HCT116 (cell line): ENCODE measurements at regions not wholly inside any gene's neighbourhood (a gene's known extent, or its start where the extent isn't known, plus 50 kb on each side); places are given as distances from the start of the nearest gene placed in this dataset.

Source experiments
- ATAC-seq: fragments of 200-7000 bp; cut with Tn5 transposase; 2 replicates; pipeline ENCODE4 v1.9.1; 2020; ENCODE audit warnings: mild to moderate bottlenecking, moderate library complexity
- BruUV-seq: library from RNA; stranded (reverse); fragments of 400-500 nt; replicated peaks from 2 replicates; lab custom pipeline; 2021; lab: Mats Ljungman, UMichigan
- CTCF ChIA-PET: fragments of 300-600 bp; sonication (Branson Sonifier 250); formaldehyde crosslinking; loops from one replicate; lab custom pipeline; 2021; ENCODE audit warnings: antibody characterized with exemption; lab: Charles Lee
- POLR2A ChIA-PET: fragments of 300-600, 350-600 bp; sonication (Branson Sonifier 250); formaldehyde crosslinking; loops from one replicate; lab custom pipeline; 2021; ENCODE audit warnings: antibody characterized with exemption; lab: Charles Lee
- RAD21 ChIA-PET, 2 experiments: fragments of 300-600 bp; sonication (Branson Sonifier 250); formaldehyde crosslinking; loops; one replicate each; lab custom pipeline; 2023; ENCODE audit warnings: low total read pairs in 2 of 2; ENCODE audit not compliant: uncharacterized antibody in 2 of 2, unreplicated experiment in 2 of 2, low non-redundant PET in 1 of 2; lab: Charles Lee
- DNase-seq: peaks from one replicate; pipeline ENCODE4 v3.0.0-alpha.2; 2010; ENCODE audit warnings: low read depth, low spot score
- H2AFZ ChIP-seq: fragments of 200-600 bp; shearing (Covaris generic), sonication (generic); 2 replicates; pipeline ENCODE4 v1.6.1; 2017; ENCODE audit warnings: low read depth, mixed run types, mixed read lengths, antibody characterized with exemption, low read length; ENCODE audit not compliant: poor library complexity, severe bottlenecking
- H3K27ac ChIP-seq: 2 replicates; pipeline ENCODE4 v1.5.1; 2012; ENCODE audit warnings: low read depth, low read length
- H3K27me3 ChIP-seq: fragments of 200-600 bp; sonication (generic); 2 replicates; pipeline ENCODE4 v1.6.1; 2016; ENCODE audit warnings: mixed run types, low read length, mixed read lengths; ENCODE audit not compliant: insufficient read depth
- H3K36me3 ChIP-seq, 2 experiments: fragments of 200-500 bp in 1 of 2; fragments of 200-600 bp in 1 of 2; sonication (Bioruptor generic) in 1 of 2; sonication (generic) in 1 of 2; 2 replicates each; pipeline versions ENCODE4 v1.5.1 to v1.6.1; 2014 to 2016; ENCODE audit warnings: low read length in 2 of 2, inconsistent platforms in 1 of 2, mixed read lengths in 1 of 2, mixed run types in 1 of 2; ENCODE audit not compliant: insufficient read depth in 2 of 2, control insufficient read depth in 1 of 2
- H3K4me1 ChIP-seq, 2 experiments: fragments of 200-600 bp in 1 of 2; sonication (generic) in 1 of 2; 2 replicates each; pipeline versions ENCODE4 v1.5.1 to v1.6.1; 2012 to 2017; ENCODE audit warnings: low read length in 2 of 2, inconsistent platforms in 1 of 2, mild to moderate bottlenecking in 1 of 2, mixed read lengths in 1 of 2, mixed run types in 1 of 2, moderate library complexity in 1 of 2; ENCODE audit not compliant: insufficient read depth in 2 of 2, control insufficient read depth in 1 of 2
- H3K4me2 ChIP-seq: fragments of 200-600 bp; sonication (generic); 2 replicates; pipeline ENCODE4 v1.6.1; 2017; ENCODE audit warnings: mixed run types, low read length, mixed read lengths
- H3K4me3 ChIP-seq, 2 experiments: fragments of 200-600 bp in 1 of 2; sonication (generic) in 1 of 2; replicated peaks in 1 of 2; 2 replicates each; pipeline ENCODE4 v1.5.1; 2011 to 2016; ENCODE audit warnings: low read length in 2 of 2, control low read depth in 1 of 2, low read depth in 1 of 2, mild to moderate bottlenecking in 1 of 2, mixed read lengths in 1 of 2, mixed run types in 1 of 2
- H3K79me2 ChIP-seq: fragments of 200-600 bp; sonication (generic); 2 replicates; pipeline ENCODE4 v1.6.1; 2017; ENCODE audit warnings: mild to moderate bottlenecking, mixed run types, low read length, moderate library complexity, mixed read lengths; ENCODE audit not compliant: insufficient read depth
- H3K9ac ChIP-seq: fragments of 200-600 bp; sonication (generic); 2 replicates; pipeline ENCODE4 v1.6.1; 2016; ENCODE audit warnings: low read length, mixed read lengths
- H3K9me2 ChIP-seq: fragments of 200-600 bp; sonication (generic), shearing (Covaris generic); 2 replicates; pipeline ENCODE4 v1.6.1; 2017; ENCODE audit warnings: mixed run types, mild to moderate bottlenecking, moderate library complexity; ENCODE audit not compliant: insufficient read depth
- H3K9me3 ChIP-seq, 2 experiments: fragments of 200-500 bp in 1 of 2; fragments of 200-600 bp in 1 of 2; sonication (Bioruptor generic) in 1 of 2; sonication (generic) in 1 of 2; 2 replicates each; pipeline ENCODE4 v1.6.1; 2014 to 2017; ENCODE audit warnings: low read length in 2 of 2, mixed read lengths in 2 of 2, inconsistent platforms in 1 of 2, low read depth in 1 of 2, mild to moderate bottlenecking in 1 of 2, mixed run types in 1 of 2, moderate library complexity in 1 of 2; ENCODE audit not compliant: control insufficient read depth in 1 of 2, insufficient read depth in 1 of 2
- H4K20me1 ChIP-seq: fragments of 200-600 bp; sonication (generic), shearing (Covaris generic); 2 replicates; pipeline ENCODE4 v1.6.1; 2017; ENCODE audit warnings: mixed run types, mild to moderate bottlenecking, moderate library complexity; ENCODE audit not compliant: insufficient read depth
- CBX3 ChIP-seq: IDR thresholded peaks from 2 replicates; pipeline ENCODE4 v1.6.1; 2012; ENCODE audit warnings: low read depth
- CEBPB ChIP-seq: IDR thresholded peaks from 2 replicates; pipeline ENCODE4 v1.6.1; 2012; ENCODE audit warnings: low read depth
- EZH2phosphoT487 ChIP-seq: fragments of 200-600 bp; IDR thresholded peaks from 2 replicates; pipeline ENCODE4 v1.6.1; 2018; ENCODE audit warnings: antibody characterized with exemption, borderline replicate concordance
- JUND ChIP-seq: IDR thresholded peaks from 2 replicates; pipeline ENCODE4 v1.6.1; 2012
- POLR2A ChIP-seq: IDR thresholded peaks from 2 replicates; pipeline ENCODE4 v1.7.0; 2011; ENCODE audit warnings: borderline replicate concordance; ENCODE audit not compliant: insufficient read depth, insufficient read length; ENCODE audit errors: extremely low read depth
- POLR2AphosphoS5 ChIP-seq: IDR thresholded peaks from 2 replicates; pipeline ENCODE4 v1.6.1; 2011; ENCODE audit warnings: mild to moderate bottlenecking, low read depth, low read length, moderate library complexity
- SP1 ChIP-seq: IDR thresholded peaks from 2 replicates; pipeline ENCODE4 v1.6.1; 2012; ENCODE audit warnings: low read depth
- SRF ChIP-seq: IDR thresholded peaks from 2 replicates; pipeline ENCODE4 v1.6.1; 2012; ENCODE audit warnings: low read depth
- ZFX ChIP-seq: fragments of 450-650 bp; IDR thresholded peaks from 2 replicates; pipeline ENCODE4 v1.6.1; 2017
- ZNF274 ChIP-seq: fragments of 200-500 bp; sonication (Bioruptor generic); IDR thresholded peaks from 2 replicates; pipeline ENCODE4 v1.6.1; 2014; ENCODE audit warnings: mild to moderate bottlenecking, low read depth, low read length, inconsistent platforms
- intact Hi-C: fragments of 100-400 bp; cut with micrococcal nuclease; formaldehyde crosslinking; loops from 2 replicates; pipeline ENCODE4 v1.10.0; 2022

GRCh38 chr5:117881426-117882230 is 1106.7 kb downstream of the DTWD2 start:
- Histone ChIP-seq H3K79me2 (no peaks in the 10 kb centered on the region), H3K27ac (no peak overlapping the region), H3K4me3 (no peak overlapping the region), H3K4me1 (no peaks in the 10 kb centered on the region), H2AFZ (no peak overlapping the region), H3K9ac (no peak overlapping the region), H3K9me2 (no peaks in the 10 kb centered on the region), H3K9me3 (no peaks in the 10 kb centered on the region), H3K36me3 (no peaks in the 10 kb centered on the region), H4K20me1 (no peaks in the 10 kb centered on the region), H3K27me3 (0 out of 2 replicates have a peak, but pooled peaks cover 3% of the 10 kb centered on the region), H3K4me2 (no peak overlapping the region)
- intact Hi-C loops: no loop called here
- no peak for TF ChIP-seq POLR2A
- no peak for TF ChIP-seq JUND
- TF ChIP-seq POLR2AphosphoS5: no peak
- no peak for TF ChIP-seq ZFX
- TF ChIP-seq CBX3: no peak
- ChIA-PET CTCF (no interaction called here), RAD21 (no interaction called here), POLR2A (no interaction called here)
- BruUV-seq: no TSS peak
- no peak for DNase-seq
- ATAC-seq: no peak

- Histone ChIP-seq H3K9me3 (no peaks in the 10 kb centered on the region), H3K36me3 (no peaks in the 10 kb centered on the region), H3K9me2 (no peaks in the 10 kb centered on the region), H4K20me1 (no peaks in the 10 kb centered on the region), H3K4me3 (no peak overlapping the region), H3K27me3 (0 out of 2 replicates have a peak, but pooled peaks cover 3% of the 10 kb centered on the region), H3K4me1 (no peaks in the 10 kb centered on the region), H2AFZ (no peak overlapping the region), H3K4me2 (no peak overlapping the region), H3K79me2 (no peaks in the 10 kb centered on the region), H3K9ac (no peak overlapping the region), H3K27ac (no peak overlapping the region)
- ChIA-PET RAD21 (no interaction called here), CTCF (no interaction called here), POLR2A (no interaction called here)
- intact Hi-C loops: no loop called here
- no TSS peak for BruUV-seq
- DNase-seq (no peak), ATAC-seq (no peak)
- TF ChIP-seq EZH2phosphoT487 (no peak), SRF (no peak), CBX3 (no peak), SP1 (no peak), CEBPB (no peak), POLR2A (no peak), ZNF274 (no peak)
Observed at GRCh38 chr5:117880932-117881331, 1107.4 kb downstream of the DTWD2 start.
